B cell (primary cell): ENCODE measurements at regions not wholly inside any gene's neighbourhood (a gene's known extent, or its start where the extent isn't known, plus 50 kb on each side); places are given as distances from the start of the nearest gene placed in this dataset.

Source experiments
- ATAC-seq: fragments of 200-7000 bp; cut with Tn5 transposase; one replicate; pipeline ENCODE4 v1.10.0; 2021; ENCODE audit warnings: low read depth, mild to moderate bottlenecking, moderate number of reproducible peaks, moderate library complexity
- CTCF ChIA-PET: fragments of 350-600 bp; sonication (Branson Sonifier 250); formaldehyde crosslinking; loops from one replicate; lab custom pipeline; 2021; ENCODE audit warnings: antibody characterized with exemption, inconsistent platforms; lab: Charles Lee
- POLR2A ChIA-PET: fragments of 350-600 bp; sonication (Branson Sonifier 250); formaldehyde crosslinking; loops from one replicate; lab custom pipeline; 2021; ENCODE audit warnings: antibody characterized with exemption; lab: Charles Lee
- DNase-seq: peaks from one replicate; pipeline ENCODE4 v3.0.0; 2013
- H2AFZ ChIP-seq: 2 replicates; pipeline ENCODE4 v1.6.1; 2012; ENCODE audit warnings: mild to moderate bottlenecking, low read depth, low read length; ENCODE audit not compliant: insufficient read depth, poor library complexity, severe bottlenecking
- H3K27ac ChIP-seq, 2 donors: 1 replicate in 1 of 2; 2 replicates in 1 of 2; pipeline ENCODE4 v1.5.1; 2012 to 2013; ENCODE audit warnings: low read length in 2 of 2, mild to moderate bottlenecking in 2 of 2, moderate library complexity in 1 of 2
- H3K27me3 ChIP-seq, 4 experiments: fragments of 200-600 bp in 1 of 4; sonication (generic) in 1 of 4; replicated peaks in 1 of 4; 1 replicate in 2 of 4; 2 replicates in 2 of 4; pipeline versions ENCODE4 v1.6.1 to v1.7.0; 2013 to 2016; ENCODE audit warnings: low read length in 3 of 4, mild to moderate bottlenecking in 2 of 4, mixed read lengths in 1 of 4, moderate library complexity in 1 of 4; ENCODE audit not compliant: insufficient read depth in 4 of 4, control insufficient read depth in 3 of 4; ENCODE audit errors: control extremely low read depth in 1 of 4
- H3K36me3 ChIP-seq, 2 experiments: replicated peaks in 1 of 2; 1 replicate in 1 of 2; 2 replicates in 1 of 2; pipeline versions ENCODE4 v1.6.1 to v1.7.1; 2013; ENCODE audit warnings: low read length in 1 of 2; ENCODE audit not compliant: insufficient read depth in 2 of 2, control insufficient read depth in 1 of 2; ENCODE audit errors: control extremely low read depth in 1 of 2, extremely low read depth in 1 of 2
- H3K4me1 ChIP-seq, 2 donors: fragments of 200-600 bp in 1 of 2; sonication (generic) in 1 of 2; 1 replicate in 1 of 2; 2 replicates in 1 of 2; pipeline versions ENCODE4 v1.5.1 to v1.6.1; 2013 to 2017; ENCODE audit warnings: low read length in 2 of 2; ENCODE audit not compliant: control insufficient read depth in 2 of 2, insufficient read depth in 2 of 2
- H3K4me2 ChIP-seq: replicated peaks from 2 replicates; pipeline ENCODE3; 2012; ENCODE audit warnings: mild to moderate bottlenecking, low read depth, low read length; ENCODE audit not compliant: poor library complexity, severe bottlenecking
- H3K4me3 ChIP-seq, 5 experiments: fragments of 200-600 bp in 1 of 5; sonication (generic) in 1 of 5; 1 replicate in 3 of 5; 2 replicates in 2 of 5; pipeline versions ENCODE4 v1.5.1 to v1.7.0; 2011 to 2016; ENCODE audit warnings: low read length in 4 of 5, mild to moderate bottlenecking in 4 of 5, low read depth in 2 of 5, control low read depth in 1 of 5, moderate library complexity in 1 of 5; ENCODE audit not compliant: insufficient read depth in 1 of 5; ENCODE audit errors: control extremely low read depth in 1 of 5, extremely low read depth in 1 of 5
- H3K79me2 ChIP-seq: fragments of 200-600 bp; sonication (generic); one replicate; pipeline ENCODE4 v1.6.0; 2016; ENCODE audit warnings: low read length; ENCODE audit not compliant: control insufficient read depth, insufficient read depth
- H3K9ac ChIP-seq: fragments of 200-600 bp; sonication (generic); 2 replicates; pipeline ENCODE4 v1.6.1; 2017; ENCODE audit warnings: mild to moderate bottlenecking, low read length, moderate library complexity
- H3K9me3 ChIP-seq, 3 donors: one replicate each; pipeline versions ENCODE4 v1.6.1 to v1.7.1; 2013; ENCODE audit warnings: low read length in 2 of 3; ENCODE audit not compliant: control insufficient read depth in 2 of 3, insufficient read depth in 1 of 3; ENCODE audit errors: control extremely low read depth in 1 of 3
- H4K20me1 ChIP-seq: 2 replicates; pipeline ENCODE4 v1.6.0; 2012; ENCODE audit warnings: mild to moderate bottlenecking, low read length; ENCODE audit not compliant: insufficient read depth, control insufficient read depth, poor library complexity, severe bottlenecking
- H3K27ac Mint-ChIP-seq: one replicate; pipeline ENCODE4 v1.8.0; 2021; ENCODE audit warnings: mixed read lengths
- H3K27me3 Mint-ChIP-seq: one replicate; pipeline ENCODE4 v1.8.0; 2021; ENCODE audit warnings: mixed read lengths
- H3K4me1 Mint-ChIP-seq: one replicate; pipeline ENCODE4 v1.8.0; 2021; ENCODE audit warnings: mixed read lengths
- H3K4me3 Mint-ChIP-seq: one replicate; pipeline ENCODE4 v1.8.0; 2021; ENCODE audit warnings: mixed read lengths
- H3K9me3 Mint-ChIP-seq: one replicate; pipeline ENCODE4 v1.8.0; 2022; ENCODE audit warnings: mixed read lengths; ENCODE audit not compliant: insufficient read depth
- EZH2 ChIP-seq: IDR thresholded peaks from 2 replicates; pipeline ENCODE4 v1.6.1; 2012; ENCODE audit warnings: borderline replicate concordance, low read depth, mild to moderate bottlenecking, moderate library complexity, low read length; ENCODE audit not compliant: insufficient read depth, poor library complexity, severe bottlenecking
- intact Hi-C: fragments of 100-400 bp; cut with micrococcal nuclease; formaldehyde crosslinking; loops from one replicate; pipeline ENCODE4 v1.10.0; 2022
- TF ChIP-seq, protein P1 (sequence below): fragments of 200-600 bp; IDR thresholded peaks from one replicate; pipeline ENCODE4 v1.8.0; 2022; ENCODE audit warnings: antibody characterized with exemption, mild to moderate bottlenecking

DNA sequence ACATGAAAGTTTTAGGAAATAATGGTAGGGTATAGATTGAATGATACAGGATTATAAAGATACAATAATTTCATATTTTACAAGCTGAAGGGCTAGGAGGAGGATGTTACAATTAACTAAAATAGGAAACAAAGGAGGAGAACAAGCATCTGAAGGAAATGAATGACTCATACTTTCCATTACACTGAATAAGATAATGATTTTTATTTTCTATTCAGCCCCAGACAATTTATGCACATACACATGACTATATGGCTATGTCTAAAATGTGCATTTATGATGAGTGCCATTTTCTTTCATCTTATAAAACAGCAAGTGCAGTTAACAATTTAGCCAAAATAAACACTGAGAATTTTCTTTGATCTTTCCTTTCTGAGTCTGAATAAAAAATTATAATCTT lies 994.6 kb upstream of the ADGRB3 start:
- Histone ChIP-seq H3K4me2 (no peak overlapping the region), H3K9ac (no peak overlapping the region), H3K79me2 (no peaks in the 10 kb centered on the region), H3K9me3 (no peaks in the 10 kb centered on the region), H2AFZ (no peak overlapping the region), H3K36me3 (no peaks in the 10 kb centered on the region), H3K4me3 (no peak overlapping the region), H3K27me3 (no peaks in the 10 kb centered on the region), H3K27ac (no peak overlapping the region), H4K20me1 (no peaks in the 10 kb centered on the region), H3K4me1 (no peaks in the 10 kb centered on the region)
- POLR2A ChIA-PET: no interaction called here
- no peaks in the 10 kb centered on the region for H3K27me3 Mint-ChIP-seq
- CTCF ChIA-PET: no interaction called here
- no peak for TF ChIP-seq EZH2
- TF ChIP-seq, protein P1, sequence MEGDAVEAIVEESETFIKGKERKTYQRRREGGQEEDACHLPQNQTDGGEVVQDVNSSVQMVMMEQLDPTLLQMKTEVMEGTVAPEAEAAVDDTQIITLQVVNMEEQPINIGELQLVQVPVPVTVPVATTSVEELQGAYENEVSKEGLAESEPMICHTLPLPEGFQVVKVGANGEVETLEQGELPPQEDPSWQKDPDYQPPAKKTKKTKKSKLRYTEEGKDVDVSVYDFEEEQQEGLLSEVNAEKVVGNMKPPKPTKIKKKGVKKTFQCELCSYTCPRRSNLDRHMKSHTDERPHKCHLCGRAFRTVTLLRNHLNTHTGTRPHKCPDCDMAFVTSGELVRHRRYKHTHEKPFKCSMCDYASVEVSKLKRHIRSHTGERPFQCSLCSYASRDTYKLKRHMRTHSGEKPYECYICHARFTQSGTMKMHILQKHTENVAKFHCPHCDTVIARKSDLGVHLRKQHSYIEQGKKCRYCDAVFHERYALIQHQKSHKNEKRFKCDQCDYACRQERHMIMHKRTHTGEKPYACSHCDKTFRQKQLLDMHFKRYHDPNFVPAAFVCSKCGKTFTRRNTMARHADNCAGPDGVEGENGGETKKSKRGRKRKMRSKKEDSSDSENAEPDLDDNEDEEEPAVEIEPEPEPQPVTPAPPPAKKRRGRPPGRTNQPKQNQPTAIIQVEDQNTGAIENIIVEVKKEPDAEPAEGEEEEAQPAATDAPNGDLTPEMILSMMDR: no peak
- ATAC-seq (no peak), DNase-seq (no peak)
- intact Hi-C loops: no loop called here
- no peaks in the 10 kb centered on the region for H3K9me3 Mint-ChIP-seq
- H3K27ac Mint-ChIP-seq: no peak overlapping the region
- H3K4me1 Mint-ChIP-seq: no peaks in the 10 kb centered on the region
- H3K4me3 Mint-ChIP-seq: no peak overlapping the region

DNA sequence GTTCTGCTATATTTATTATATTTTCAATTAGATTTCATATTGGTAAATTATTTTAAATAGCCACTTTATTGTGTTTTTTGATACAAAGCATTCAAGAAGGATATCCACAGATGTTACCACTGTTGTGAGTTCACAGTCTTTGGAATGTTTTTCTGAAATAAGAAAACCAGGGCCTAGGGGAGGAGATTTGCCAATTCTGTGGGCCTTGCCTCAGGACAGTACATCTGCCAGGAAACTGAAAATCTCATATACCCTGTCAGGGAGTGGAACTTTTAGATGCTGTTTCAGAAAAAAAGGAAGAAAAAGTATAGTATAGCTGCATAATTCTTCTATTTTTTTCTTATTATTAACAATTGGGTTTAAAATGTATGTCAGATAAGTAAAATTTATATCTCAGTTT lies 995.9 kb upstream of the ADGRB3 start:
- no peak overlapping the region for H3K4me2 ChIP-seq
- H2AFZ ChIP-seq: no peak overlapping the region
- Mint-ChIP-seq H3K27me3 (no peaks in the 10 kb centered on the region), H3K4me3 (no peak overlapping the region), H3K27ac (no peak overlapping the region), H3K9me3 (no peaks in the 10 kb centered on the region), H3K4me1 (no peaks in the 10 kb centered on the region)
- no peak overlapping the region for H3K27ac ChIP-seq
- intact Hi-C loops: no loop called here
- TF ChIP-seq EZH2: no peak
- TF ChIP-seq, protein P1: no peak
- ChIA-PET POLR2A (no interaction called here), CTCF (no interaction called here)
- H3K36me3 ChIP-seq: no peaks in the 10 kb centered on the region
- H3K27me3 ChIP-seq: no peaks in the 10 kb centered on the region
- ATAC-seq: no peak
- H4K20me1 ChIP-seq: no peaks in the 10 kb centered on the region
- H3K9ac ChIP-seq: no peak overlapping the region
- no peak for DNase-seq
- H3K79me2 ChIP-seq: no peaks in the 10 kb centered on the region
- no peaks in the 10 kb centered on the region for H3K4me1 ChIP-seq
- no peak overlapping the region for H3K4me3 ChIP-seq
- H3K9me3 ChIP-seq: peaks cover 0 to 4% (median 2%) of the 10 kb centered on the region in 3 donors
